Stimulated activated CD4-positive, alpha-beta T cell treated with anti-CD3 and anti-CD28 coated beads, Interleukin-12 subunit alpha, Interleukin-12 subunit beta, amount 100 ng/mL, for 24 hours (primary cell): ENCODE measurements at regions not wholly inside any gene's neighbourhood (a gene's known extent, or its start where the extent isn't known, plus 50 kb on each side); places are given as distances from the start of the nearest gene placed in this dataset.
"Not testable (repeated sequence)": the region's sequence is repeated elsewhere in the genome, so short reads cannot be mapped to it uniquely, and the experiment has no call there.

Source experiments
- DNase-seq, 2 experiments: peaks; one replicate each; pipeline ENCODE4 v3.0.0-alpha.2; 2020; ENCODE audit warnings: low read depth in 2 of 2

- DNase-seq: no peak
Measured at GRCh38 chr14:95818581-95818980, 58.1 kb upstream of the TUNAR start.

- DNase-seq: no peak
Measured at GRCh38 chr14:95817271-95817670, 59.4 kb upstream of the TUNAR start.

- DNase-seq: no peak
Measured at GRCh38 chr14:95816539-95816938, 60.1 kb upstream of the TUNAR start.

- DNase-seq: no peak
Measured at GRCh38 chr14:95815226-95815690, 61.4 kb upstream of the TUNAR start.

- no peak for DNase-seq
Measured at GRCh38 chr14:95814363-95815225, 62.0 kb upstream of the TUNAR start.

GRCh38 chr14:95811813-95812212 is 64.8 kb upstream of the TUNAR start:
- no peak for DNase-seq

GRCh38 chr14:95808371-95808770 is 68.3 kb upstream of the TUNAR start:
- DNase-seq: no peak

- no peak for DNase-seq
Measured at GRCh38 chr14:95796788-95797187, 79.8 kb upstream of the TUNAR start.

GRCh38 chr14:95787941-95788340 is 74.0 kb upstream of the TCL1A start:
- DNase-seq: no peak

GRCh38 chr14:95786566-95786965 is 72.6 kb upstream of the TCL1A start:
- DNase-seq: no peak

GRCh38 chr14:95784137-95784536 is 70.2 kb upstream of the TCL1A start:
- DNase-seq: no peak

- no peak for DNase-seq
Measured at GRCh38 chr14:95776798-95777534, 63.0 kb upstream of the TCL1A start.

GRCh38 chr14:95774265-95775160 is 60.6 kb upstream of the TCL1A start:
- peak; percentile 24 to 56 for DNase-seq

- DNase-seq: no peak
Measured at GRCh38 chr14:95770777-95771176, 56.9 kb upstream of the TCL1A start.

- no peak for DNase-seq
Measured at GRCh38 chr14:95769976-95770375, 56.1 kb upstream of the TCL1A start.

GRCh38 chr14:95769431-95769830 is 55.5 kb upstream of the TCL1A start:
- DNase-seq: not testable (repeated sequence)

- DNase-seq: no peak
Measured at GRCh38 chr14:95765051-95765450, 51.1 kb upstream of the TCL1A start.

- DNase-seq: no peak
Measured at GRCh38 chr14:95763875-95764274, 50.0 kb upstream of the TCL1A start.
